ENCODE measurements at regions not wholly inside any gene's neighbourhood (a gene's known extent, or its start where the extent isn't known, plus 50 kb on each side); places are given as distances from the start of the nearest gene placed in this dataset.

GRCh38 chr2:187138265-187138664 is 289.3 kb upstream of the ZSWIM2 start:
- TF ChIP-seq, protein P1, sequence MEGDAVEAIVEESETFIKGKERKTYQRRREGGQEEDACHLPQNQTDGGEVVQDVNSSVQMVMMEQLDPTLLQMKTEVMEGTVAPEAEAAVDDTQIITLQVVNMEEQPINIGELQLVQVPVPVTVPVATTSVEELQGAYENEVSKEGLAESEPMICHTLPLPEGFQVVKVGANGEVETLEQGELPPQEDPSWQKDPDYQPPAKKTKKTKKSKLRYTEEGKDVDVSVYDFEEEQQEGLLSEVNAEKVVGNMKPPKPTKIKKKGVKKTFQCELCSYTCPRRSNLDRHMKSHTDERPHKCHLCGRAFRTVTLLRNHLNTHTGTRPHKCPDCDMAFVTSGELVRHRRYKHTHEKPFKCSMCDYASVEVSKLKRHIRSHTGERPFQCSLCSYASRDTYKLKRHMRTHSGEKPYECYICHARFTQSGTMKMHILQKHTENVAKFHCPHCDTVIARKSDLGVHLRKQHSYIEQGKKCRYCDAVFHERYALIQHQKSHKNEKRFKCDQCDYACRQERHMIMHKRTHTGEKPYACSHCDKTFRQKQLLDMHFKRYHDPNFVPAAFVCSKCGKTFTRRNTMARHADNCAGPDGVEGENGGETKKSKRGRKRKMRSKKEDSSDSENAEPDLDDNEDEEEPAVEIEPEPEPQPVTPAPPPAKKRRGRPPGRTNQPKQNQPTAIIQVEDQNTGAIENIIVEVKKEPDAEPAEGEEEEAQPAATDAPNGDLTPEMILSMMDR (IDR thresholded peaks at IDR 0.05; ENCODE audit: insufficient read depth, low read depth, low read length) = peak; percentile 63
- no peak for TF ChIP-seq EZH2 (IDR thresholded peaks at IDR 0.05; ENCODE audit: insufficient read depth, low read length)
